Adrenal gland (tissue), 9 donors: ENCODE measurements at regions not wholly inside any gene's neighbourhood (a gene's known extent, or its start where the extent isn't known, plus 50 kb on each side); places are given as distances from the start of the nearest gene placed in this dataset.

ENCODE experiments used
- DNase-seq, 7 donors: peaks; one replicate each; pipeline ENCODE4 v3.0.0-alpha.2; 2019 to 2020
- H3K27ac ChIP-seq, 5 donors: fragments of 200-600 bp; sonication (generic) in 4 of 5; 1 replicate in 3 of 5; 2 replicates in 2 of 5; pipeline versions ENCODE4 v1.5.1 to v1.8.0; 2016 to 2020; ENCODE audit warnings: mild to moderate bottlenecking in 1 of 5
- H3K27me3 ChIP-seq: fragments of 200-600 bp; 2 replicates; pipeline ENCODE4 v1.8.0; 2021
- H3K36me3 ChIP-seq, 2 donors: fragments of 200-600 bp; replicated peaks in 1 of 2; 1 replicate in 1 of 2; 2 replicates in 1 of 2; pipeline versions ENCODE4 v1.5.1 to v1.8.0; 2018 to 2022
- H3K4me1 ChIP-seq, 2 donors: fragments of 200-600 bp; replicated peaks in 1 of 2; 1 replicate in 1 of 2; 2 replicates in 1 of 2; pipeline versions ENCODE4 v1.5.1 to v1.8.0; 2018 to 2021
- H3K4me3 ChIP-seq, 4 donors: fragments of 200-600 bp; sonication (generic) in 3 of 4; one replicate each; pipeline ENCODE4 v1.5.1; 2016 to 2018
- H3K9me3 ChIP-seq, 3 donors: fragments of 200-600 bp; sonication (generic) in 1 of 3; replicated peaks in 1 of 3; 1 replicate in 2 of 3; 2 replicates in 1 of 3; pipeline versions ENCODE4 v1.5.1 to v1.8.0; 2016 to 2021
- POLR2A ChIP-seq, 2 donors: fragments of 450-650 bp; IDR thresholded peaks; one replicate each; pipeline ENCODE4 v1.6.1; 2017; ENCODE audit warnings: antibody characterized with exemption in 2 of 2, mild to moderate bottlenecking in 2 of 2, moderate library complexity in 1 of 2
- WGBS, 4 donors: extraction: QIAGEN DNeasy Blood & Tissue Kit in 2 of 4; methylation state at CpG; one replicate each; pipeline versions ENCODE4 v1.1.5 to v1.1.7; 2013 to 2017; 5-methylcytosine and 5-hydroxymethylcytosine counted together
- intact Hi-C, 2 donors: fragments of 100-400 bp; cut with DNase I; formaldehyde crosslinking; loops; one replicate each; pipeline versions ENCODE4 v1.14.1 to v1.15.0; 2022 to 2023
- TF ChIP-seq, protein P1 (sequence below), 6 experiments: fragments of 450-650 bp in 4 of 6; fragments of 200-600 bp in 2 of 6; sonication (generic) in 1 of 6; IDR thresholded peaks; 1 replicate in 5 of 6; 2 replicates in 1 of 6; pipeline versions ENCODE4 v1.5.1 to v1.8.0; 2016 to 2021; ENCODE audit warnings: antibody characterized with exemption in 6 of 6, mild to moderate bottlenecking in 2 of 6, moderate library complexity in 1 of 6
- donor health status: healthy with polysubstance abuse.
- donor health status: Bipolar disorder and iron deficiency.
- donor health status: DM: yes; HTN: yes; CAD: no.
- donor health status: DM: no; HTN: no; CAD: no.
- donor health status: DM: no; HTN: no; CAD: no.

DNA sequence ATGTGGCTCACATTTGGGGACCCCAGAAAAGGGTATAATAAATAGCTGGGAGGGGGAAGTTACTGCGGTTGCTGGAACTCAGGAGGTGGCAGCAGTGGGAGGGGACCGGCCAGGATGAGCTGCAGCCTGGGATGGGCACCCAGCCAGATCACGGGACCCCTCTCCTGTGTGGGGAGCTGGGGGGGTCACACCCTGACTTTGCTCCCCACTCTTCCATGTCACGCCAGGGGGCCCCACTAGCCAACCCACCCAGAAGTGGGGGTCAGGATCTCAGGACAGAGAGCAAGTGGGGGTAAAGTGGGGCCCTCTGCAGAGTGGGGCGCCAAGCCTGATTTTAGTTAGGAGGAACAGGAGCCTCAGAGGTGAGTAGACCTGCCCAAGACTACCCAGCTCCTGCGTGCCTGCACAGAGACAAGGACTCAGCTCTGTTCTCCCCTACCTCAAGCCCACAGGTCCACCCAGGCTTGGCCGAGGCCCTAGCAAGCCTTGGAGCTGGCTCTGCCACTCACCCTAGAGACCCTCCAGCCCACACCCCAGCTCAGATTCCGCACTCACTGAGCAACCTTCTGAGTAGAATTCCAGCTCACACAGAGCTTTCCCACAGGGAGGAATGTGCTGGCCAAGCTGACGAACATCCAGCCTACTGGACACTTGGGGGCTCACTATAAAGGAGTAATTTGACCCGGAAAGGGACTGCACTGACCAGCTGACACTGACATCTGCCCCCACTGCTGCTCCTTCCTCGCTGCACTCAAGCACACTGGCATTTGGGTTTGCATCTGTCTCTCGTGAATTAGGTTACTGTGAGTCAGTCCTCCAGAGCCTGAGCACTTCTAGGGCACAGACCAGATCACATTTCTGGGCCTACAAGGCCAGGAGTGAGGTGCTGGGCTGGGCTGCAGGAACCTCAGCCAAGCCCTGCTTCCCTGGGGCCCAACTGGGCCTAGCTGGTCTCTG lies 310.1 kb downstream of the C16orf95 start:
- WGBS, 4 donors, result 80 to 82% (median 80%) methylated on average over 5 to 12 of the region's 12 CpGs
- Histone ChIP-seq H3K27me3 (no peaks in the 10 kb centered on the region), H3K9me3 (no peaks in the 10 kb centered on the region), H3K27ac (no peak overlapping the region), H3K4me3 (no peak overlapping the region), H3K4me1 (no peaks in the 10 kb centered on the region), H3K36me3 (no peaks in the 10 kb centered on the region)
- intact Hi-C loops, result no loop called here
- TF ChIP-seq, protein P1, sequence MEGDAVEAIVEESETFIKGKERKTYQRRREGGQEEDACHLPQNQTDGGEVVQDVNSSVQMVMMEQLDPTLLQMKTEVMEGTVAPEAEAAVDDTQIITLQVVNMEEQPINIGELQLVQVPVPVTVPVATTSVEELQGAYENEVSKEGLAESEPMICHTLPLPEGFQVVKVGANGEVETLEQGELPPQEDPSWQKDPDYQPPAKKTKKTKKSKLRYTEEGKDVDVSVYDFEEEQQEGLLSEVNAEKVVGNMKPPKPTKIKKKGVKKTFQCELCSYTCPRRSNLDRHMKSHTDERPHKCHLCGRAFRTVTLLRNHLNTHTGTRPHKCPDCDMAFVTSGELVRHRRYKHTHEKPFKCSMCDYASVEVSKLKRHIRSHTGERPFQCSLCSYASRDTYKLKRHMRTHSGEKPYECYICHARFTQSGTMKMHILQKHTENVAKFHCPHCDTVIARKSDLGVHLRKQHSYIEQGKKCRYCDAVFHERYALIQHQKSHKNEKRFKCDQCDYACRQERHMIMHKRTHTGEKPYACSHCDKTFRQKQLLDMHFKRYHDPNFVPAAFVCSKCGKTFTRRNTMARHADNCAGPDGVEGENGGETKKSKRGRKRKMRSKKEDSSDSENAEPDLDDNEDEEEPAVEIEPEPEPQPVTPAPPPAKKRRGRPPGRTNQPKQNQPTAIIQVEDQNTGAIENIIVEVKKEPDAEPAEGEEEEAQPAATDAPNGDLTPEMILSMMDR (IDR thresholded peaks at IDR 0.05), result no peak
- TF ChIP-seq POLR2A (IDR thresholded peaks at IDR 0.05), result no peak
- DNase-seq, result peak in 1 of 7 donors; percentile 9

DNA sequence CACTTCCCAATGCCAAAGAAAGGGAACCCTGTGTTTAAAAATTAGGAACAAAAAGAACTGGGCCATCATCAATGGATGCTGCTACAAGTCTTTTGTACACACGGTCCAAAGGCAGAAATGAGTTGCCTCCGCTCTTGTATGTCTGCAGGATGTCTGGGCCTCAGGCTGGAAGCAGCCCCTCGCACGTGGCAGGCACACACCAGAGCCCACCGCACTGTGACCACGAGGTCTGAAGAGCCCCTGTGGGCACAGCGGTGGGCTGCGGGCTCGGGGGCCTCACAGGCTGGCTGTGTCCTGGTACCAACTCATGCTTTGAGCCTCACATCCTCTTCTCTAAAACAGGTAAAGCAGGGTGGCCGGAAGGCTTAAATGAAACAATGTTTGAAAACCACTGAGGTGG lies 309.3 kb downstream of the C16orf95 start:
- no peak for DNase-seq
- Histone ChIP-seq H3K36me3 (no peaks in the 10 kb centered on the region), H3K4me1 (no peaks in the 10 kb centered on the region), H3K27ac (no peak overlapping the region), H3K4me3 (no peak overlapping the region), H3K9me3 (no peaks in the 10 kb centered on the region), H3K27me3 (no peaks in the 10 kb centered on the region)
- 80 to 91% (median 88%) methylated on average over 9 to 10 of the region's 10 CpGs for WGBS, 4 donors
- intact Hi-C loops, result no loop called here
- TF ChIP-seq, protein P1 (IDR thresholded peaks at IDR 0.05), result no peak
- TF ChIP-seq POLR2A (IDR thresholded peaks at IDR 0.05), result no peak

DNA sequence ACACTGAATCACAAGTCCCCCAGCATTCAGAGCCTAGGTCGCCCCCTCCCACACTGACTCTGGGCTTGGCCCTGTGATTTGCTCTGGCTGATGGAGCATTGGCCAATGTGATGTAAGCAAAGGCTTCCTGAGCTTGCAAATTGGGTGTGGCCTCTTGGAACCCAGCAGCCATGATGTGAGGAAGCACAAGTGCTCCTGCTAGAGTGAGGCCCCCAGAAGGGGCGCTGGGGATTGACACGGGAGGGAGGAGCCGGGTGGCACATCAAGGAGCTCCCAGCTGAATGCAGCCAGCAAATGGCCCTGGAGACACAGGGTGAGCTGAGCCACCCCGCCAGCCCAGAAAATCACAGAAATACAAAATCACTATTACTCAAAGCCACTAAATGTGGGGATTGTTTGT lies 308.5 kb downstream of the C16orf95 start:
- Histone ChIP-seq H3K36me3 (no peaks in the 10 kb centered on the region), H3K4me3 (no peak overlapping the region), H3K4me1 (no peaks in the 10 kb centered on the region), H3K27ac (no peak overlapping the region), H3K9me3 (no peaks in the 10 kb centered on the region), H3K27me3 (no peaks in the 10 kb centered on the region)
- DNase-seq, result peak in 1 of 7 donors; percentile 10
- WGBS, 4 donors, result 83 to 89% (median 87%) methylated on average over 4 to 5 of the region's 5 CpGs
- TF ChIP-seq, protein P1 (IDR thresholded peaks at IDR 0.05), result no peak
- no peak for TF ChIP-seq POLR2A (IDR thresholded peaks at IDR 0.05)
- intact Hi-C loops, result no loop called here

DNA sequence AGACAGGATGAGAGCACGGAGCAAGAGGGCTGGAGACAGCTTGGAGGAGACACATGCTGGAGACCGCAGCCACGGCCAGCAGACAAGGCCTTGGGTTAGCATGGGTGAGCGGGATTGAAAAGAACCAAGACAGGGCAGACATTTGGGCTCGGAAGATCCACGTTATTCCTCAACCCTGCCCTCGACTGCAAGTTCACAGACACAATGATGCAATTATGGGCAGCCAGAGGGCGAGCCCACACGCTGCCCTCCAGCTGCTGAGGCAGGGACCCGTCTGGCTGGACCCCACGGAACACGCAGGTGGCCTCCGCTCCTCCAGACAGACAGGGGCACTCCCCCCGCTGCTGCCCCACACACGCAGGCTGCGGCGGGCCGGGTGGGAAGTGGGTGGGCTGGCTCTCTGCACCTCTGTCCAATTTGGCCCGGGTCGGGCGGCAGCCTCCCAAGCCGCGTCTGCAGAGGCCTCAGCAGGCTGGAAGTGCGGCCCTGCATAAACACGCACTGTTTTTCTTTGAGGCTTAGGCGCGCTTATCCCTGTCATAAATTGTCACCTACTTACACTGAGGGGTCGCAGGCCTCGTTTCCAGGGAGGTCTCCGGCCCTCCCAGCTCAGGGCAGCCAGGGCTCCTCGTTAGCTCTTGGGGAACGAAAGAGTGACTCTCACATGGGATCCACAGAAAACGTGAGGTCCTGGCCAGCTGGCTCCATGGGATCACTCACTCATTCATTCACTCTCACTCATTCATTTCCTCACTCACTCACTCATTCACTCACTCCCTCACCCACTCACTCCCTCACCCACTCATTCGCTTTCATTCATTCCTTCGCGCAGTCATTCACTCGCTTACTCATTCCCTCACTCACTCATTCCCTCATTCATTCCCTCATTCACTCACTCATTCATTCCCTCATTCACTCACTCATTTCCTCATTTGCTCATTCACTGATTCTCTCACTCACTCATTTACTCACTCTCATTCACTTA lies 303.9 kb downstream of the C16orf95 start:
- H3K36me3 ChIP-seq, result no peaks in the 10 kb centered on the region
- intact Hi-C loops, result no loop called here
- H3K4me1 ChIP-seq, result no peaks in the 10 kb centered on the region
- no peak overlapping the region for H3K4me3 ChIP-seq
- DNase-seq, result peak in 1 of 7 donors; percentile 10
- peaks cover 7% of the 10 kb centered on the region for H3K27me3 ChIP-seq
- WGBS, 4 donors, result 56 to 73% (median 60%) methylated on average over 18 to 37 of the region's 37 CpGs
- TF ChIP-seq, protein P1 (IDR thresholded peaks at IDR 0.05), result no peak
- no peak for TF ChIP-seq POLR2A (IDR thresholded peaks at IDR 0.05)
- H3K27ac ChIP-seq, result no peak overlapping the region
- no peaks in the 10 kb centered on the region for H3K9me3 ChIP-seq
